ENCODE measurements at regions not wholly inside any gene's neighbourhood (a gene's known extent, or its start where the extent isn't known, plus 50 kb on each side); places are given as distances from the start of the nearest gene placed in this dataset.

DNA sequence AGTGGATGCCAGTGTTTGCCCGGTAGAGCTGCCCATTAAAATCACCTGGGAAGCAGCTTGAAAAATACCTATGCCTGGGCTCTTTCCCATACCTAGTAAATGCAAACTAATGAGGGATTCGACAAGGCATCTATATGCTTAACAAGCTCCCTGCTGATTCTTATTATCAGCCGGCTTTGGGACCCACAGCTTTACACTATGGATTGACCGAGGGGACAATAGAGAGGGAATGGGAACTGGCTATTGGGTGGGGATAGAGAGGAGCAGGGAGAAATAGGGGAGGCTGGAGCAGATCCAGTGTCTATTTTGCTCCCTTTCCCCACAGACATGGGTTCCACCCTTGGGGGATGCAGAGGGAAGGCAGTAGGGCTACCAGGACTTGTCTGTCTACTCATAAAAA, 103.1 kb upstream of the TEX13D start:
- TF ChIP-seq ZFP30 (CRISPR knock-in tag; IDR thresholded peaks at IDR 0.05) (no peak), SNAI2 (CRISPR knock-in tag; IDR thresholded peaks at IDR 0.05) (no peak), ZC3H10 (CRISPR knock-in tag; IDR thresholded peaks at IDR 0.05) (no peak)
- TF ChIP-seq, protein P1, sequence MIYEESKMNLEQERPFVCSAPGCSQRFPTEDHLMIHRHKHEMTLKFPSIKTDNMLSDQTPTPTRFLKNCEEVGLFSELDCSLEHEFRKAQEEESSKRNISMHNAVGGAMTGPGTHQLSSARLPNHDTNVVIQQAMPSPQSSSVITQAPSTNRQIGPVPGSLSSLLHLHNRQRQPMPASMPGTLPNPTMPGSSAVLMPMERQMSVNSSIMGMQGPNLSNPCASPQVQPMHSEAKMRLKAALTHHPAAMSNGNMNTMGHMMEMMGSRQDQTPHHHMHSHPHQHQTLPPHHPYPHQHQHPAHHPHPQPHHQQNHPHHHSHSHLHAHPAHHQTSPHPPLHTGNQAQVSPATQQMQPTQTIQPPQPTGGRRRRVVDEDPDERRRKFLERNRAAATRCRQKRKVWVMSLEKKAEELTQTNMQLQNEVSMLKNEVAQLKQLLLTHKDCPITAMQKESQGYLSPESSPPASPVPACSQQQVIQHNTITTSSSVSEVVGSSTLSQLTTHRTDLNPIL (CRISPR knock-in tag; IDR thresholded peaks at IDR 0.05; ENCODE audit: low read depth): no peak
- ATAC-seq: no peak

DNA sequence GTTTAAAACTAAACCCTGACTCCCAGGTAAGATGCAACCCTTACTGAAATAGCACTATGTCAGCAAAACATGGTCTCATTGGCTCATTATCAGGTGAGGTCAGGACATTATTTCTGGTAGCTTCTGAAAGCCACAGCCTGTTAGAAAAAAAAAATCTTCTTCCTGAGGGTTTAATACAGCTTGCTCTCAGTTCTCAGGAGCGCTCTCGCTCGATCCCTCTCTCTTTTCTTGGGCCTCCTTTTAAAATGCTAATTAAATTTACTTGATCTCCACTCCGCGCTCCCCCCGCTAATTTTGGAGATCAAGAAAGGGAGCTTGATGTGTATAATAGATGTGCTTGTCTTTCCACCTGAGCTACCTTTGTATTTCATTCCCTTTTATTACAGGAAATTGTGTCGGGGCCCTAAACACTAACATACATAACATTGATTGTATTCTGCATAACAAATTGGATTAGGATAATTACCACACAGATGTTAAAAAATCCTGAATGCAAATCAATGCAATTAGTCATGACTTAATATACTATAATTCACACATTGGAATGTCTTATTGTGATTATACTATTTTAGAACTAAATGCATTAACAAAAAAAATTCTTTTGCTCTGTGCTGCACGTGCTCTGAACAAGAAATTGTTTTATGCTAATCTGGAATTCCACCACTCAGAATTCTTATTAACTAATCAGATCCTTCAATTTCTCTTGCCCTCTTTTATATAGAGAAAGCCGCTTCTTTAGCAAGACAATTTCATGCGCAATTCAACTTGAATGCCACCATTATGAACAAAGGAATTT, 101.6 kb upstream of the TEX13D start:
- no peak for TF ChIP-seq TOX (CRISPR knock-in tag; IDR thresholded peaks at IDR 0.05; ENCODE audit: borderline replicate concordance)
- TF ChIP-seq, protein P2, sequence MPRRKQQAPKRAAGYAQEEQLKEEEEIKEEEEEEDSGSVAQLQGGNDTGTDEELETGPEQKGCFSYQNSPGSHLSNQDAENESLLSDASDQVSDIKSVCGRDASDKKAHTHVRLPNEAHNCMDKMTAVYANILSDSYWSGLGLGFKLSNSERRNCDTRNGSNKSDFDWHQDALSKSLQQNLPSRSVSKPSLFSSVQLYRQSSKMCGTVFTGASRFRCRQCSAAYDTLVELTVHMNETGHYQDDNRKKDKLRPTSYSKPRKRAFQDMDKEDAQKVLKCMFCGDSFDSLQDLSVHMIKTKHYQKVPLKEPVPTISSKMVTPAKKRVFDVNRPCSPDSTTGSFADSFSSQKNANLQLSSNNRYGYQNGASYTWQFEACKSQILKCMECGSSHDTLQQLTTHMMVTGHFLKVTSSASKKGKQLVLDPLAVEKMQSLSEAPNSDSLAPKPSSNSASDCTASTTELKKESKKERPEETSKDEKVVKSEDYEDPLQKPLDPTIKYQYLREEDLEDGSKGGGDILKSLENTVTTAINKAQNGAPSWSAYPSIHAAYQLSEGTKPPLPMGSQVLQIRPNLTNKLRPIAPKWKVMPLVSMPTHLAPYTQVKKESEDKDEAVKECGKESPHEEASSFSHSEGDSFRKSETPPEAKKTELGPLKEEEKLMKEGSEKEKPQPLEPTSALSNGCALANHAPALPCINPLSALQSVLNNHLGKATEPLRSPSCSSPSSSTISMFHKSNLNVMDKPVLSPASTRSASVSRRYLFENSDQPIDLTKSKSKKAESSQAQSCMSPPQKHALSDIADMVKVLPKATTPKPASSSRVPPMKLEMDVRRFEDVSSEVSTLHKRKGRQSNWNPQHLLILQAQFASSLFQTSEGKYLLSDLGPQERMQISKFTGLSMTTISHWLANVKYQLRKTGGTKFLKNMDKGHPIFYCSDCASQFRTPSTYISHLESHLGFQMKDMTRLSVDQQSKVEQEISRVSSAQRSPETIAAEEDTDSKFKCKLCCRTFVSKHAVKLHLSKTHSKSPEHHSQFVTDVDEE (CRISPR knock-in tag; IDR thresholded peaks at IDR 0.05): no peak
- TF ChIP-seq BACH2 (CRISPR knock-in tag; IDR thresholded peaks at IDR 0.05; ENCODE audit: borderline replicate concordance): no peak
- no peak for TF ChIP-seq POU6F1 (CRISPR knock-in tag; IDR thresholded peaks at IDR 0.05; ENCODE audit: borderline replicate concordance, low read depth)
- TF ChIP-seq PPARA (CRISPR knock-in tag; IDR thresholded peaks at IDR 0.05; ENCODE audit: borderline replicate concordance): no peak
- no peak for TF ChIP-seq ZC3H10 (CRISPR knock-in tag; IDR thresholded peaks at IDR 0.05)
- no peak for TF ChIP-seq GLIS3 (CRISPR knock-in tag; IDR thresholded peaks at IDR 0.05)
- no peak for TF ChIP-seq ZNF565 (CRISPR knock-in tag; conservative IDR thresholded peaks at IDR 0.05; ENCODE audit: low read depth)
- no peak for TF ChIP-seq OSR1 (CRISPR knock-in tag; IDR thresholded peaks at IDR 0.05)
- no peak for TF ChIP-seq ISL1 (CRISPR knock-in tag; IDR thresholded peaks at IDR 0.05)
- no peak for TF ChIP-seq PATZ1 (CRISPR knock-in tag; IDR thresholded peaks at IDR 0.05; ENCODE audit: borderline replicate concordance)
- TF ChIP-seq ESRRG (CRISPR knock-in tag; IDR thresholded peaks at IDR 0.05): no peak
- TF ChIP-seq TCF4 (CRISPR knock-in tag; IDR thresholded peaks at IDR 0.05; ENCODE audit: borderline replicate concordance): no peak
- no peak for TF ChIP-seq SNAI2 (CRISPR knock-in tag; IDR thresholded peaks at IDR 0.05)
- no peak for TF ChIP-seq ARNTL (CRISPR knock-in tag; IDR thresholded peaks at IDR 0.05; ENCODE audit: borderline replicate concordance, low read depth)
- no peak for TF ChIP-seq CSRNP3 (CRISPR knock-in tag; IDR thresholded peaks at IDR 0.05)
- no peak for TF ChIP-seq RARB (CRISPR knock-in tag; IDR thresholded peaks at IDR 0.05)
- no peak for ATAC-seq

GRCh38 chrX:124231451-124231759, 101.1 kb upstream of the TEX13D start:
- ATAC-seq: no peak
- TF ChIP-seq SNAI2 (CRISPR knock-in tag; IDR thresholded peaks at IDR 0.05) (no peak), PATZ1 (CRISPR knock-in tag; IDR thresholded peaks at IDR 0.05; ENCODE audit: borderline replicate concordance) (no peak), ZNF8 (CRISPR knock-in tag; IDR thresholded peaks at IDR 0.05) (no peak), TOX (CRISPR knock-in tag; IDR thresholded peaks at IDR 0.05; ENCODE audit: borderline replicate concordance) (no peak), TCF4 (CRISPR knock-in tag; IDR thresholded peaks at IDR 0.05; ENCODE audit: borderline replicate concordance) (no peak), ZC3H10 (CRISPR knock-in tag; IDR thresholded peaks at IDR 0.05) (no peak), OSR1 (CRISPR knock-in tag; IDR thresholded peaks at IDR 0.05) (no peak), ARNTL (CRISPR knock-in tag; IDR thresholded peaks at IDR 0.05; ENCODE audit: borderline replicate concordance, low read depth) (no peak), ISL1 (CRISPR knock-in tag; IDR thresholded peaks at IDR 0.05) (no peak), CSDC2 (CRISPR knock-in tag; IDR thresholded peaks at IDR 0.05) (no peak), BACH2 (CRISPR knock-in tag; IDR thresholded peaks at IDR 0.05; ENCODE audit: borderline replicate concordance) (no peak), RARB (CRISPR knock-in tag; IDR thresholded peaks at IDR 0.05) (no peak), POU6F1 (CRISPR knock-in tag; IDR thresholded peaks at IDR 0.05; ENCODE audit: borderline replicate concordance, low read depth) (no peak)
- TF ChIP-seq, protein P1 (CRISPR knock-in tag; IDR thresholded peaks at IDR 0.05; ENCODE audit: low read depth): no peak
